T-helper 22 cell (primary cell): ENCODE measurements at regions not wholly inside any gene's neighbourhood (a gene's known extent, or its start where the extent isn't known, plus 50 kb on each side); places are given as distances from the start of the nearest gene placed in this dataset.

Source experiments
- DNase-seq: peaks from one replicate; pipeline ENCODE4 v3.0.0-alpha.2; 2020; ENCODE audit warnings: low read depth

DNA sequence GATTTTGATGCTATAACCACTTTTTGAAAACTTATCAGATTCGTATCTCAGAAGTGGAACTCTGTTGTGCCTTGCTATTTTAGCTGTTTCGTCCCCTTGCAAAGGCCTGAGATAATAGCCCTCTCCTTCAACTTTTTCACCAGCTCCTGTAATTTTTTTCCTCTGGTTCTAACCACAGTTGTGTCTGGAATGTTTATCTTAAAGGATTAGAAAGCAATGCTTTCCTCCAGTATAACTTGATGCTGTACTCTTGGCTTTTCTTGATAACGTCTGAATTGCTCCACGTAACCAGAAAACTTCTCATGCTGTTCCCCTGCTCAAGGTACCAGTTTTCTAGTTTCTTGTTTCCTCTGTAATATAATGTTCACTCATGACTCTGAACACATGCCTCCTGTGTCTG is 209.4 kb downstream of the DTWD2 start:
- no peak for DNase-seq

DNA sequence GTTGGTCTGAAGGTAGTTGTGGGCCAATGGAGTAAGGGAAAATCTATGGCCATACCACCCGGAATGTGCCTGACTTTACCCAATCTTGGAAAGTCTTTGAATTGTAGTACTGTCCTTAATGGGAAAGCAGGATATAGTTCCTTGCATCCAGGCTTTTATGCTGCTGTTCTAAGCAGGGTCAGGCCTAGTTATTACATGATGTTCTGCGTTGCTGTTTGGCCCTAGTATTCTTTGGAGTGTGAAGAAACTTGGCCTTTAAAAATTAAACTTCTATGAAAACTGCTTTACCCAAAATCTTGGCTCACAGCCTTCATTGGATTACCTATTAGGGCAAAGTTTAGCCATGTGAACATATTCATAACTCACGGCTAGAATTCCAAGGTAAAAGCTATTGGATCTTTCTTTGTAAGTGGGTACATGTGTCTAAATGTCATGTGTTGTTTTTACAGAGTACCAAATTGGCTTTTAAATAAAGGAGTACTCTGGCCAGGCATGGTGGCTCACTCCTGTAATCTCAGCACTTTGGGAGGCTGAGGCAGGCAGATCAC is 211.1 kb downstream of the DTWD2 start:
- no peak for DNase-seq

DNA sequence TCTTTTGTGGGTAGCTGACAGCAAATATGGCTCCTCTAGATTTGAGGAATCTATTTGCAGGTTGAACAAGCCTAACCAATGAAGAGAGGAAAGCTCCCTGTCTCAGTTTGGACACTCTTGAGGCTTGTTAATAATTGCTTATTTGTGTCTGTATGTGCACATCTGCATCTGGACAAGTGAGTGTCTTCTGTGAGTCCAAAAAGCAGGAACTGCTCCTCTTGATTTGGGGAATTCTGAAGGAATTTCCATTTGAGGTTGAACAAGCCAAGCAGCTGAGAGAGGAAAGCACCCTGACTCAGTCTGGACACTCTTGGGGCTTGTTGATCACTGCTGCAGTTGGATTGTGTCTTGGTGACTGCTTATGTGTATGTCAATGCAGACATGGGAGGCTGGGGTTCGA is 211.6 kb downstream of the DTWD2 start:
- no peak for DNase-seq

DNA sequence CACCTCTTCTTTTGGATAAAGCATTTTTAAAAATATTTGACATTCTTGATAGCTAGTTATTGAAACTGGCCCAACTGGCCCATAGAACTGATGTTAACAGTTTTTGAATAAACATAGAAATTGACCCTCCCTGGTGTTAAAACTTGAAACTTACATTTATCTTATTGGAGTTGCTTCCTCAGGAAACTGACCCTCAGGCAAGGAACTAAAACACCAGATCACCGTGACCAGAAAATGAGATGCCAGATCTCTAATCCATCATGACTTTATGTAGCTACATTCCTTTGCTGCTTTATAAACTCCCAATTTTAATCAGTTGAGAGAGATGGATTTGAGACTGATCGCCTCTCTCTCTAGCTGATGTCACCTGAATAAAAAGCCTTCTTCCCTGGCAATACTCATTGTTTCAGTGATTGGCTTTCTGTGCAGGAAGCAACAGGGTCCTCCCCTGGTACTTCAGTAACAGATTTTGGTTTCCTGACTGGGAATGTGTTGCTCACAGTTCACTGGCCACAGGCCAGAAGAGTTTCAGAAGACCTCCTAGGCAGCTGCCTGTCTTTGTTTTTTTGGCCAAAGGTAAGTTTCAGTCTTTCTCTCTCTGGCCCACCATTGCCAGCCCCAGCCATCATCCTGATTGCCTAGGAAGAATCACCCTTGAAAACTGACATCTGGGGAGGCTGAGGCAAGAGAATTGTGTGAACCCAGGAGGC is 212.4 kb downstream of the DTWD2 start:
- DNase-seq: no peak

GRCh38 chr5:118768607-118769175 is 219.7 kb downstream of the DTWD2 start:
- no peak for DNase-seq

- no peak for DNase-seq
Observed at GRCh38 chr5:118762291-118762690, 226.1 kb downstream of the DTWD2 start.

GRCh38 chr5:118761814-118762213 is 226.5 kb downstream of the DTWD2 start:
- no peak for DNase-seq

GRCh38 chr5:118752969-118753368 is 235.4 kb downstream of the DTWD2 start:
- no peak for DNase-seq

- DNase-seq: no peak
Observed at GRCh38 chr5:118736396-118736795, 252.0 kb downstream of the DTWD2 start.

- DNase-seq: no peak
Observed at GRCh38 chr5:118733394-118733793, 255.0 kb downstream of the DTWD2 start.

DNA sequence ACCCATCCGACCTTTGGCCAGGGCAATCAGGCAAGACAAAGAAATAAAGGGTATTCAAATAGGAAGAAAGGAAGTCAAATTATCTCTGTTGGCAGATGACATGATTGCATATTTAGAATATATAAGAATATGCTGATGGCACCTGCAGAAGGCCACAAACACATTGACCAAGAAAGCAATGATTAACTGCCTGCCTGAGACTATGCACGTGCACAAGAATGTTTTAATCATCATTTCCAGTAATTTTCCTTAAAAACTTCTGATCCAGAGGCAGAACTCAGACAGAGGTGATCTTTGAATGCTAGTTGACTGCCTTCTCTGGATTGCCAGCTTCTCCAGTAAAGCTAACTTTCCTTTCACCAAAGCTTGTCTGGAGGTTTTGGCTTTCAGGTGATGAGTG is 260.2 kb downstream of the DTWD2 start:
- DNase-seq: no peak

- no peak for DNase-seq
Observed at GRCh38 chr5:118726891-118727290, 261.5 kb downstream of the DTWD2 start.

GRCh38 chr5:118723021-118723338 is 265.4 kb downstream of the DTWD2 start:
- DNase-seq: no peak

GRCh38 chr5:118722122-118723020 is 266.0 kb downstream of the DTWD2 start:
- DNase-seq: no peak

GRCh38 chr5:118711727-118712126 is 276.6 kb downstream of the DTWD2 start:
- DNase-seq: no peak

DNA sequence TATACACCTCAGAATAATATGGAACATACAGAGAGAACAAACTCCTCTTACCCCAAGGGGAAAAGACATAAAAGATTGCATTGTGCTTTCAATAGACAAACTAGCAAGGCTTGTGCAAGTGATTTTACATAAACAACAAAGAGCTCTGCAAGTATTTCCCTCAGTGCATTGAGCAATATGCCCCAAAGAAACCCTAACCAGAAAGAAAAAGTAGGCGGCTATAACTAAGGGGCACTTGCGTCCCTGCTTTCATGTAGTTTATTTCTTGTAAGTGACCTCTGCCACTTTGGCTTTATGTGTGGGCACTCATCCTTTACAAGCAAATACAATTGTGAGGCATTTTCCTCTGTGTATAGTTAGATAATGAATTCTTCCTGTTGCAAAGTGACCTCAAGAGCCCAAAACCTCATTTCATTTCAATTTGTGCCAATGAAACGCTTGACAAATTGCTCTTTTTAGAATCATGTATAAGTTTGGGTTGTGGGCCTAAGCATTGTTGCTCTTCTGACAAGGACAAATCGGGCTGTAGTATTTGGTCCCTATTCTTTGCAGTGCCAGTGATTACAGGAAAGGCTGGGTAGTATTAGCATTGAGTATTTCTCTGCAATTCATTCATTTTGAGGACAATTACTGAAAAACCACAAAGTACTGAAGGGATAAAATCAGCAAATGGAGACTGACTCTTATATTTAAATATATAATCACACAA is 282.2 kb downstream of the DTWD2 start:
- DNase-seq: no peak

- no peak for DNase-seq
Observed at GRCh38 chr5:118703241-118703640, 285.1 kb downstream of the DTWD2 start.

- no peak for DNase-seq
Observed at GRCh38 chr5:118701791-118702190, 286.6 kb downstream of the DTWD2 start.

GRCh38 chr5:118700510-118700909 is 287.8 kb downstream of the DTWD2 start:
- no peak for DNase-seq

DNA sequence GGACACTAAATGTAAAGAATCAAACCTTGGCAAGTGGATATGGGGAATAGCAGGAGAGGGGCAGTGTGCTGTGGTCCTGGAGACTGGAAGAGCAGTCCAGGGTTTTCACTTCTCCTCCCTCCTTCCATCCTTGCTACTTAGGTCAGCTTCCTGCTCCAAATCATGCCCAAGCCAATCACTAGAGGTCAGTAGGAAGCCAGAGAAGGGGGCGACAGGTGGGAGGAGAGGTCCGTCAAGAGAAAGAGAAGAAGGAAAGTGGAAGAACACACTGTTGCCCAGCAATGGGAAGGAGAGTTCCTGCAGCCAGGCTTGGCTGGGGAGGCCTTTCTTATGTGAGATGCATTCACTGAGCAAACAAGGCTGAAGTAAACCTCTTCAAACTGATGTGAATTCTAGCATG is 289.6 kb downstream of the DTWD2 start:
- DNase-seq: no peak

- DNase-seq: no peak
Observed at GRCh38 chr5:118696076-118696475, 292.3 kb downstream of the DTWD2 start.

DNA sequence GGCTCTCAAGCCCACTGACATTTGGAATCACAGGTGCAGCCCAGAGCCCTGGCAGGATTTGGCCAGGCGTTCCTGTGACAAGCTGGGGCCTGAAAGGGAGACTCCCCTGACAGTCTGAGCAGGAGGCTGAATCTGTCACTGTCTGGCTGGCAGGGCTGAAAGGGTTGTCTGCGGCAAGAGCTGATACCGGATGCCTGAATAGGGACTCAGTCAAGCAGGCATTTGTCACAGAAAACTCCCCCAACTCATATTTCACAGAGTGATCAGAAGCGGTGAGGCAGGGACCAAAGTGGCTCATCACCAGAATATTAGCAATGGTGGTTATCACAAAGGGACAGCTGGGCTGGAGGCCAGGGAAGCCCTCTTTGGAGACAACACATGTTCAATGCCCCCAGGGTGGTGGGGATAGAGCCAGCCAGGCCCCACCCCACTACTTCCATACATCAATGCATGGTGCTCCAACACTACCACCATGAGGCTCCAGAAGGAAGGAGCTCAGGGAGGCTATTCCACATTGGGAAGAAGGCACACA is 295.5 kb downstream of the DTWD2 start:
- DNase-seq: no peak
